ENCODE measurements at regions not wholly inside any gene's neighbourhood (a gene's known extent, or its start where the extent isn't known, plus 50 kb on each side); places are given as distances from the start of the nearest gene placed in this dataset.

GRCh38 chr5:52148679-52149078 is 639.0 kb upstream of the ITGA1 start:
- TF ChIP-seq SMARCA5 (IDR thresholded peaks at IDR 0.05): no peak
- no peak for TF ChIP-seq USF2 (IDR thresholded peaks at IDR 0.05; ENCODE audit: borderline replicate concordance, low read depth, low read length)
- TF ChIP-seq ZNF687 (IDR thresholded peaks at IDR 0.05): no peak
- TF ChIP-seq SRF (IDR thresholded peaks at IDR 0.05; ENCODE audit: low read depth in 2 of 2, low read length in 2 of 2): no peak
- TF ChIP-seq MYC (IDR thresholded peaks at IDR 0.05; ENCODE audit: insufficient read depth, insufficient read length, insufficient replicate concordance, low read length, severe bottlenecking): no peak
- no peak for TF ChIP-seq TAF1 (IDR thresholded peaks at IDR 0.05; ENCODE audit: borderline replicate concordance, low read depth, low read length)

Data from GM12878 (cell line).